Esophagus squamous epithelium (tissue), 5 donors: ENCODE measurements at regions not wholly inside any gene's neighbourhood (a gene's known extent, or its start where the extent isn't known, plus 50 kb on each side); places are given as distances from the start of the nearest gene placed in this dataset.

Experiments used
- DNase-seq: peaks from one replicate; lab custom pipeline; 2025; lab: John Stamatoyannopoulos, UW
- H3K27ac ChIP-seq, 4 donors: fragments of 200-600 bp; sonication (generic); one replicate each; pipeline ENCODE4 v1.5.1; 2016 to 2019; ENCODE audit warnings: mild to moderate bottlenecking in 1 of 4
- H3K27me3 ChIP-seq, 4 donors: fragments of 200-600 bp; sonication (generic); 1 replicate in 3 of 4; 2 replicates in 1 of 4; pipeline versions ENCODE4 v1.5.1 to v1.6.0; 2017 to 2021; ENCODE audit warnings: antibody characterized with exemption in 1 of 4
- H3K36me3 ChIP-seq, 3 donors: fragments of 200-600 bp; sonication (generic); one replicate each; pipeline ENCODE4 v1.5.1; 2016 to 2019
- H3K4me1 ChIP-seq, 3 donors: fragments of 200-600 bp; sonication (generic); one replicate each; pipeline ENCODE4 v1.5.1; 2017 to 2019
- H3K4me3 ChIP-seq, 4 donors: fragments of 200-600 bp; sonication (generic); 1 replicate in 3 of 4; 2 replicates in 1 of 4; pipeline ENCODE4 v1.5.1; 2016 to 2019; ENCODE audit warnings: mild to moderate bottlenecking in 2 of 4, moderate library complexity in 1 of 4
- H3K9me3 ChIP-seq, 3 donors: fragments of 200-600 bp; sonication (generic); one replicate each; pipeline ENCODE4 v1.5.1; 2016 to 2019
- CTCF ChIP-seq, 6 experiments: fragments of 450-650 bp in 4 of 6; fragments of 200-600 bp in 2 of 6; sonication (generic) in 2 of 6; IDR thresholded peaks; one replicate each; pipeline ENCODE4 v1.5.1; 2016 to 2019; ENCODE audit warnings: antibody characterized with exemption in 6 of 6, mild to moderate bottlenecking in 4 of 6, moderate library complexity in 4 of 6
- POLR2A ChIP-seq, 4 donors: fragments of 450-650 bp; IDR thresholded peaks; one replicate each; pipeline ENCODE4 v1.6.1; 2017; ENCODE audit warnings: antibody characterized with exemption in 4 of 4, mild to moderate bottlenecking in 4 of 4, moderate library complexity in 3 of 4
- whole genome bisulfite sequencing, 2 donors: methylation state at CpG; one replicate each; pipeline ENCODE4 v1.1.5; 2018; 5-methylcytosine and 5-hydroxymethylcytosine counted together
- intact Hi-C: fragments of 100-400 bp; cut with DNase I; formaldehyde crosslinking; loops from one replicate; pipeline ENCODE4 v1.15.0; 2022
- donor health status: DM: yes; HTN: yes; CAD: no.

DNA sequence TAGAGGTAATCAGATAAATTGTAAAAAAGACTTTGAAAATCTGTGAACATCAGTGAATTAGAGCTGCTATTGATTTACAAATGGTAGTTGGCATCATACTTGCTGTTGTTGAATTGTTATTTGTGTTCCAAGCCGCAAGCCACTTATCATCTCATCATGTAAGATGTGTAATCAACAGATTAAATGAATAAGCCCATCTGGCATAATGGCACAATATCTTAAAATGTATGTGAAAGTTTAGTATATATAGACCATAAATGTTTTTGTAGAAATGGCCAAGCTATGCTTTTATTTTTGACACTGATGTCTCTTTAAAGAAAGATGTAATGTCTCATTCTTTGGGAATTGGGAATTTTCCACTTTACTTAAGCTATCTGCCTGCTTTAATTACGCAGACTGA is 682.6 kb upstream of the GNPDA2 start:
- no peak overlapping the region for H3K4me3 ChIP-seq
- no peaks in the 10 kb centered on the region for H3K9me3 ChIP-seq
- DNase-seq = no peak
- TF ChIP-seq CTCF (IDR thresholded peaks at IDR 0.05) (no peak), POLR2A (IDR thresholded peaks at IDR 0.05) (no peak)
- no peaks in the 10 kb centered on the region for H3K27me3 ChIP-seq
- H3K4me1 ChIP-seq = no peaks in the 10 kb centered on the region
- intact Hi-C loops = no loop called here
- H3K36me3 ChIP-seq = no peaks in the 10 kb centered on the region
- 62 to 79% methylated on average over 2 of the region's 2 CpGs for WGBS, 2 donors
- no peak overlapping the region for H3K27ac ChIP-seq

DNA sequence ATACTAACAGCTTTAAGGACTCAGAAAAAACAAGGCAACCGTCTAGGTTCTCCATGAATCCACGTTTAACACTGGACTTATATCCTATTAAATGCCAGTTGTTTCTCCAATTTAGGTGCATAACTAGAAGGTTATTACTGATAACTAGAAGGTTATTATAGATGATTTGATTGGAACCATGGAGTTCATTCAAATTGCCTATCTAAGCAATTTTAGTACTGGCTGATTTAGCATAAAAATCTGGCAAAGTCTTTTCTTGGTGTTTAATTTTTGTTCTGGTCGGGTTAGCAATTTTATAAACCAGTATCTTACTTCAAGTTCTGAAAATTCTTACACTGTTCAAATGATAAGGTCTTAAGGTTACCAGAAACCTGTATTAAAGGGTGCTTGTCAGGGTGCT is 672.8 kb upstream of the GNPDA2 start:
- TF ChIP-seq CTCF (IDR thresholded peaks at IDR 0.05) = no peak
- TF ChIP-seq POLR2A (IDR thresholded peaks at IDR 0.05) = no peak
- no peak for DNase-seq
- WGBS, 2 donors = 25 to 49% methylated on average over 3 of the region's 3 CpGs

DNA sequence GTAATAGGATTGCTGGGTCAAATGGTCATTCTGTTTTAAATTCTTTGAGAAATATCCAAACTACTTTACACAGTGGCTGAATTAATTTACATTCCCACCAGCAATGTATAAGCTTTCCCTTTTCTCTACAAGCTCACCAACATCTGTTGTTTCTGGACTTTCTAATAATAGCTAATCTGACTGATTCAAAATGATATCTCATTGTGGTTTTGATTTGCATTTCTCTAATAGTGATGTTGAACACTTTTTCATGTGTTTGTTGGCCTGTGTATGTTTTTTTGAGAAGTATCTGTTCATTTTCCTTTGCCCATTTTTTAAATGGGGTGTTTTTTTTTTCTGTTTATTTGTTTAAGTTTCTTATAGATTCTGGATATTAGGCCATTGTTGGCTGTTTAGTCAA is 659.0 kb upstream of the GNPDA2 start:
- no peak overlapping the region for H3K4me3 ChIP-seq
- H3K4me1 ChIP-seq = no peaks in the 10 kb centered on the region
- no peaks in the 10 kb centered on the region for H3K9me3 ChIP-seq
- intact Hi-C loops = no loop called here
- DNase-seq = no peak
- no peaks in the 10 kb centered on the region for H3K27me3 ChIP-seq
- H3K36me3 ChIP-seq = no peaks in the 10 kb centered on the region
- H3K27ac ChIP-seq = no peak overlapping the region
- TF ChIP-seq CTCF (IDR thresholded peaks at IDR 0.05) = no peak
- no peak for TF ChIP-seq POLR2A (IDR thresholded peaks at IDR 0.05)

More for the DNA sequence above, 672.8 kb upstream of the GNPDA2 start:
- H3K4me3 ChIP-seq = no peak overlapping the region
- H3K36me3 ChIP-seq = no peaks in the 10 kb centered on the region
- H3K27ac ChIP-seq = no peak overlapping the region
- H3K9me3 ChIP-seq = no peaks in the 10 kb centered on the region
- no peaks in the 10 kb centered on the region for H3K27me3 ChIP-seq
- intact Hi-C loops = no loop called here
- H3K4me1 ChIP-seq = no peaks in the 10 kb centered on the region

DNA sequence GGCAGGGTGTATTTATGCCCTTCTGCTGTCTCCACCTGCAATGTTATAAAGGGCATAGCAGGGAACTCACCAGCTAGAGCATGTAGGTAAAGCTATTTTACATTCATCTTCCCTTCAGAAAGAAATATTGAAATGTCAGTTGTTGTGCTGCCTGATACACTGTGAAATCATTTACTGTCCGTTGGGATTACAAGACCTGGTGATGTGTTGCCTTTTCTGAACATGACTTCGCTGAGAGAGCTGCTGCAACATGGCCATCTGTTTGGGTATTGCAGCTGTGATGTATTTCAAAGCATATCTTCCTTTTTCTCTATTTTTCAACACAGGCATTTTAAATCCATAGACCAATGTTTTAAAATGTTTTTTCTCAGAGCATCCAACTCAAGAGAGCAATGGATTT is 644.1 kb upstream of the GNPDA2 start:
- H3K9me3 ChIP-seq = no peaks in the 10 kb centered on the region
- TF ChIP-seq CTCF (IDR thresholded peaks at IDR 0.05) (no peak), POLR2A (IDR thresholded peaks at IDR 0.05) (no peak)
- no peak for DNase-seq
- H3K4me1 ChIP-seq = no peaks in the 10 kb centered on the region
- no peak overlapping the region for H3K27ac ChIP-seq
- intact Hi-C loops = no loop called here
- no peaks in the 10 kb centered on the region for H3K27me3 ChIP-seq
- H3K36me3 ChIP-seq = no peaks in the 10 kb centered on the region
- H3K4me3 ChIP-seq = no peak overlapping the region
- WGBS, 2 donors = 49 to 69% methylated on average over 2 of the region's 2 CpGs

GRCh38 chr4:45368832-45369231 is 642.5 kb upstream of the GNPDA2 start:
- intact Hi-C loops = no loop called here
- DNase-seq = no peak
- H3K27me3 ChIP-seq = no peaks in the 10 kb centered on the region
- no peaks in the 10 kb centered on the region for H3K36me3 ChIP-seq
- no peaks in the 10 kb centered on the region for H3K4me1 ChIP-seq
- H3K4me3 ChIP-seq = no peak overlapping the region
- 4 to 22% methylated on average over 1 of the region's 1 CpG for WGBS, 2 donors
- TF ChIP-seq CTCF (IDR thresholded peaks at IDR 0.05) = no peak
- TF ChIP-seq POLR2A (IDR thresholded peaks at IDR 0.05) = no peak
- H3K9me3 ChIP-seq = no peaks in the 10 kb centered on the region
- no peak overlapping the region for H3K27ac ChIP-seq
